Activated naive CD4-positive, alpha-beta T cell (primary cell): ENCODE measurements at regions not wholly inside any gene's neighbourhood (a gene's known extent, or its start where the extent isn't known, plus 50 kb on each side); places are given as distances from the start of the nearest gene placed in this dataset.

Source experiments
- DNase-seq, 4 experiments: peaks; one replicate each; lab custom pipeline; 2025; lab: John Stamatoyannopoulos, UW

DNA sequence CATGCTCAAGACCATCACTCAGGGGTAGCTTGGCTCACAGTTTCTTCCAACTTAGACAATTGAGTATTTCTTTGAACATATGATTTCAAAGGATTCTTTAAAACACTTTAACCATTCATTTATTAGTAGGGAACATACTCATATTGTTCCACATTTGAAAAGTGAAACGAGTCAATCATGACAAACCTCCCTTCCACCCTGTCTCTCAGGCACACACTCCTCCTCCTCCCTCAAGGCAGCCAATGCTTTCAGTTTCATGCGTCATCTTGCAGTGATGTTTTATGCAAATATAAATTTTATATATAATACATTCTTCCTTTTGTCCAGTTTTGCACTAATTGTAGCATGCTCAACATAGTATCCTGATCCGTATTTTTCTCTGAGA, 126.0 kb upstream of the BOD1 start:
- DNase-seq = no peak

- no peak for DNase-seq
Measured at GRCh38 chr5:173743641-173744343, 127.3 kb upstream of the BOD1 start.

DNA sequence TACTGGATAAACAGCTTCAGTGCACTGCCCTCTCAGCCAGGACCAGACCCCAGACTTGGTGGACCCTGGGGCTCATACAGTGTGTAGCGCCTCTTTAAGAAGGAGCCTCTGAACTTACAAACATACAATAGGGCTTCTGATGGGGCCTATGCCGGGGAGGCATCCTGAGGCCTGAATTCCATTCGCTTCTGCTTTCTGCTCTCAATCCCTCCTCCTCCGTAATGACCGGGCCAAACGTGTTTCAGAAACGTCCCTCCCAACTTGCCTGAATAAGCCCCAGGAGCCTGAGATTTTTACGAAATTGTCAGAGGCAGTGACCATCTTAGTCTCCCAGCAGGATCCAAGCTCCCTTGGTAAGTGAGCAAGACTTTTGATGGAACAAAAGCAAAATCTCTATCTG, 128.1 kb upstream of the BOD1 start:
- DNase-seq = no peak

- DNase-seq = no peak
Measured at GRCh38 chr5:173745123-173745522, 128.7 kb upstream of the BOD1 start.

GRCh38 chr5:173745557-173745956, 129.1 kb upstream of the BOD1 start:
- no peak for DNase-seq

GRCh38 chr5:173746047-173746646, 129.7 kb upstream of the BOD1 start:
- DNase-seq = no peak

DNA sequence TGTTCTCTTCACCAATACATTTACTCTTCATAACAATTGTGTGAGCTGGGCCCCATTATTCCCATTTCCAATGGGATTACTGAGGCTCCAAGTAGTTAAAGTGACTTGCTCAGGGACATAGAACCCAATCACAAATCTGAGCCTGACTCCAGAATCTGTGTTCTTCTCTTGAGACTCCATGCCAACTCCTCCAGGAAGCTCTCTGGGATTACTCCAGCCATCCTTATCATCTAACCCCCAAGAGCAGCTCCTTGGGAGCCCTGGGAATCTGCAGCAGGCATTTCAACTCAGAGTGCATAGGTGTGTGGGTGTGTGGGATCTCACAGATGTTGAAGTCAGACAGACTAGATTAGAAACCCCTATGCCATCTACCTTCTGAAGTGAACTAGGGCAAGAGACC, 131.4 kb upstream of the BOD1 start:
- no peak for DNase-seq

- DNase-seq = no peak
Measured at GRCh38 chr5:173750538-173751265, 134.3 kb upstream of the BOD1 start.

DNA sequence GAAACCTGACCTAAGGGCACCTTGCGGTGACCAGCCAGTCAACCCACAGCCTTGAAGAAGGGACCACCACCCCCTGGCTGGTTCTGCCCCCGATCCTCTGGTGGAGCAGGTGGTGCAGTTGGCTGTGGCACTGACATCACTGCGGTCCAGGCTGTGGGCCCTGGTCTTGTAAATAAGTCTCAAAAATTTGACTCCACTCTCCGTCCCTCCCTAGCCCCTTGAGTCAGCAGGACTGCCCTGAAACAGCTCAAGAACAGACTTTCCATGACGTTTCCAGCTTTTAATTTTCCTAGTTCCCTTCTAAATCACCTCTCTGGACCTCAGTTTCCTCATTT, 134.8 kb upstream of the BOD1 start:
- DNase-seq = no peak

GRCh38 chr5:173752653-173753052, 135.5 kb upstream of the CPEB4 start:
- no peak for DNase-seq

DNA sequence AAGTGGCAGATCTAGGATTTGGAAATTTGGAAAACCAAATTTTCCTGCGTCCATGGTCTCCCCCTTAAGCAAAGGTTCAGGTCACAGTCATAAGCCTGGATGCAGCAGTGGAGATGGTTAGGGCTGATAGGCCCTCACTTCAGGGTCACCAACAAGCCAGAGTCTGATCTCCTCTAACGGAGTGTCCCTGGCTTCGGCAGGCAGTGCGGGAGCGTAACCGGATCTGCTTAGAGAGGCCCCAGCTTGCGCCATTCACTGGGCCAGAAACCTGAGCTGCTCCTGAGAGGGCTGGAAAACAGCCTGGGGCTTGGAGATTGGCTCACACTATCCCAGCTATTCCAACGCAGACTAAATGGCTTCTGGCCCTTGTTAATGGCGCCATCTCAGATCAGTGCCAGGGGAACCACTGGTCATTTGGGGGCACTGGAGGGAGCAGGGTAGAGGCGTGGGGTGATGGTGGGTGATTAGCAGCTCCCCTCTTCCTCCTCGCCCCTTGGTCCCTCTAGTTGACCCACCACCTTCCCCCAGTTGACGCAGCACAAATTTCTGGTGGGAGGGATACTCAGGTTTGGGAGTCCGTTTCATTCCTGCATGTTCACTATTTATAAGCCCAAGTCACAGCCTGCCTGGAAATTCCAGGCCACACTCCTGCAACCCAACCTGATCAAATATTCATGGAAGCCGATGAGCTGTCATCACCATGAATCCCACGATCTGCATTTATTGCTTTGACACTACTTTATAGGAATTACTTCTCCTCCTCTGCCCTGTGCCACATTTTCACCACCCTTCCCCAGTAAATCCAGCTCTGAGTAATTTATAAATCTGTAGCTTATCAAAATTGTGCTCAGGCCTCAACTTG, 134.6 kb upstream of the CPEB4 start:
- no peak for DNase-seq

- DNase-seq = no peak
Measured at GRCh38 chr5:173755319-173755718, 132.8 kb upstream of the CPEB4 start.

GRCh38 chr5:173757403-173758209, 130.5 kb upstream of the CPEB4 start:
- no peak for DNase-seq

GRCh38 chr5:173758676-173759075, 129.5 kb upstream of the CPEB4 start:
- no peak for DNase-seq

DNA sequence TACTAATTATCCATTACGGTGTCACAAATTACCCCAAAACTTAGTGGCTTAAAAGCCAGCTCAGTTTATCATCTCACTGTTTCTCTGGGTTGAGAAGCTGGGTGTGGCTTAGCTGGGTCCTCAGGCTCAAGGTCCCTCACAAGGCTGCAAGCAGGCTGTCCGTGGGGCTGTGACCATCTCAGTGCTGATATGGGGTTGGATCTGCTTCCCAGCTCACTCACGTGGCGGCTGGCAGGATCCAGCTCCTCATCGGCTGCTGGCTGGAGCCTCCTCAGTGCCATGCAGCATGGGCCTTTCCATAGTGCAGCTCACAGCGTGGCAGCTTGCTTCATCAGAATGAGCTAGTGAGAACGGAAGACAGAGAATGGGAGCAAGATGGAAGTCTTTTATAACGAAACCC, 128.5 kb upstream of the CPEB4 start:
- no peak for DNase-seq

DNA sequence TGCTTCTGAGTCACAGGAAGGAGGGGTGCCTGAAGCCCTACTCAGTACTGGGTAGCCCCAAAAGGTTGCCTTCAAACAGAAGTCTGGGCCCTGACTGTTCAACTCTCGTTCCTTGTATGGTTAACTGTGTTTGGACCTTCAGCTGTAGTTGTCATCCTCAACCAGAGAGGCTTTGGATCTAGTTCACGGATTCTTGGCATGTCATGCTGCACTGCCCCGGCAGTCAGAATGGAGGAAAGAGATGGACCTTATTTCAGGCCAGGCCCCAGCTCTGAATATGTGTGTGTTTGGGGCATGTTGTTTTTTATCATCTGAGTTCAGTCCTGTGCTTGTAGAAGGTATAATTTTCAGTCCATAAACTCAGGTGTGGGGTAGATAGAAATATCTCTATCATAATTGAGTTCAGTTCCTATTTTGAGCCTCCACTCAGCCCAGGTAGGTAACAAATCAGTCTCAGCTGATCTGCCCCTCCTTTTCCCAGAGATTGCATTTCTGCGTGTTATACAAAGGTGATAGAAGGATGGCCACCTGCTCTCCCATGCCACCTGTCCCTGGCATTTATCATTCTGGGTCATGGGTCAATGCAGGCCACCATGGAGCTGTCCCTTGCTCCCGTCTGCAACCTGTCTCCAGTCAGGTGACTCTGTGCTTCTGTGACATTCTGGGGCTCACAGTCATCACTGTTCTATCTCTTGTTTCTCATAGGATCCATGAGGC, 127.5 kb upstream of the CPEB4 start:
- DNase-seq = no peak

DNA sequence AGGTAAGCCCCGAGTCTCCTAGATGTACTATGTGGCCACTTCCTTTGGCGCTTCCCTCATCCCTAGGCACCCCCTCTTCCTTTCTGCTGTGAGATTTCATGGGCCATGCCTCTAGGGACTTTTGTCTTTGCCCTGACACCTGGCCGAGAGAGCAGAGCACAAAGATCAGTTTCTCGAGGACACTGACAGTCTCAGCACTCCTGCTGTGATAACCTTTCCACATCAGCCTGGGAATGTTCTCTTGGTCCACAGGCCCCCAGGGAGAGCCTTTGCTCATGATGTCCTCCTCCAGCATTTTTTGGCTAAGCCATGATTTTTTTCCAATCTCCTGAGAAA, 127.0 kb upstream of the CPEB4 start:
- no peak for DNase-seq

DNA sequence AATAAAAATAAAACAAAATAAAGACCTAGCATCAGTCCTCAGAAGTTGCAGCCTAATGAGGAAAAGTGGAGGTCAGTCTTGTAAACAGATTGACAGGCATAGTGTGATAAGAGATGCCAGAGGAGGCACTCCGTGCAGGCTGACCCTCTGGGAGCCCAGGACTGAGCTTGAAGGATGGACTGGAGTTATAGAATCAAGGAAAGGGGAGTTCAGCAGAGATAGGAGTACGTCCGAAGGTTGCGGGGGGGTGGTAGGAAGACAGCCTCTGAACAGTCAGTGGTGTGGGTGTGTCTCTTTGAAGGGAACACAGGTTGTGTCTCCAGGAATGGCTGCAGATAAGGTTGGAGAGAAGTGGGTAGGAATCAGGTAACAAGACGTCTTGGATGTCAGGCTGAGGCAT, 126.1 kb upstream of the CPEB4 start:
- DNase-seq = no peak

DNA sequence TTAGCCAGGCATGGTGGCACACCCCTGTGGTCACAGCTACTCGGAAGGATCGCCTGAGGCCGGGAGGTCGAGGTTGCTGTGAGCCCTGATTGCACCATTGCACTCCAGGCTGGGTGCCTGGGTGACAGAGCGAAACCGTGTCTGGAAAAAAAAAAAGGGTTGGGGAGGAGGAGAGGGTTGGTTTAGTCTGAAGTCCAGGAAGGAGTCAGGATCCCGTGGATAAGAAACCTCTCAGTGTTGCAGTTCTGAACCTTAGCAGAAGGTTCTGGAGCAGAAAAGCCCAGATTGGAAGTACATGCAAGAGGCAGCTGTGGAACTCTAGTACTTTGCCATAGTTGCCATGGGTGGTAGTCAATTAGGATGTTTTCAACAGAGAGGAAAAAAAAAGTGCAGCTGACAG, 125.2 kb upstream of the CPEB4 start:
- no peak for DNase-seq

- DNase-seq = no peak
Measured at GRCh38 chr5:173763410-173763809, 124.7 kb upstream of the CPEB4 start.

- no peak for DNase-seq
Measured at GRCh38 chr5:173764332-173765028, 123.7 kb upstream of the CPEB4 start.
